Testis (tissue), 2 donors: ENCODE measurements at regions not wholly inside any gene's neighbourhood (a gene's known extent, or its start where the extent isn't known, plus 50 kb on each side); places are given as distances from the start of the nearest gene placed in this dataset.

Experiments used
- POLR2A ChIP-seq: fragments of 450-650 bp; IDR thresholded peaks from one replicate; pipeline ENCODE4 v1.6.1; 2017; ENCODE audit warnings: antibody characterized with exemption, mild to moderate bottlenecking, moderate library complexity
- TF ChIP-seq, protein P1 (sequence below), 3 experiments: fragments of 450-650 bp in 2 of 3; fragments of 200-600 bp in 1 of 3; sonication (generic) in 1 of 3; IDR thresholded peaks; one replicate each; pipeline ENCODE4 v1.5.1; 2016 to 2019; ENCODE audit warnings: antibody characterized with exemption in 3 of 3, mild to moderate bottlenecking in 2 of 3, moderate library complexity in 1 of 3

DNA sequence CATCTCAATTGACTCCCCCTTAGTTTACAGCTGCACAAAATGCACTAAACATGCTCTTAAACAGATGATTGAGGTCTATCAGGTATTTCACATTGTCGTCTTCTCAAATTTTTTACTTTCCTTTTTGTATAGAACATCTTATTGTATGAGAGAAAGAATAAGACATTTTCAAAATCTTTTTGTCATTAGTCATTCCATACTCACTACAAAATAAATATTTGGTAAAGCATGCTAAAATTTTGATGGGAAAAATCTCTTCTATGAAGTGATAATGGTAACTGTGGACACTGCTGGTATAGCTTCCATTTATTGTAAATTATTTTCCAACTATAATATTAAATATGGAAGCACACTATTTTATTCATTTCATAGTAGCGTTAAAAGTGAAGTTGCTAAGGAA lies 185.6 kb upstream of the FSTL5 start:
- no peak for TF ChIP-seq POLR2A
- TF ChIP-seq, protein P1, sequence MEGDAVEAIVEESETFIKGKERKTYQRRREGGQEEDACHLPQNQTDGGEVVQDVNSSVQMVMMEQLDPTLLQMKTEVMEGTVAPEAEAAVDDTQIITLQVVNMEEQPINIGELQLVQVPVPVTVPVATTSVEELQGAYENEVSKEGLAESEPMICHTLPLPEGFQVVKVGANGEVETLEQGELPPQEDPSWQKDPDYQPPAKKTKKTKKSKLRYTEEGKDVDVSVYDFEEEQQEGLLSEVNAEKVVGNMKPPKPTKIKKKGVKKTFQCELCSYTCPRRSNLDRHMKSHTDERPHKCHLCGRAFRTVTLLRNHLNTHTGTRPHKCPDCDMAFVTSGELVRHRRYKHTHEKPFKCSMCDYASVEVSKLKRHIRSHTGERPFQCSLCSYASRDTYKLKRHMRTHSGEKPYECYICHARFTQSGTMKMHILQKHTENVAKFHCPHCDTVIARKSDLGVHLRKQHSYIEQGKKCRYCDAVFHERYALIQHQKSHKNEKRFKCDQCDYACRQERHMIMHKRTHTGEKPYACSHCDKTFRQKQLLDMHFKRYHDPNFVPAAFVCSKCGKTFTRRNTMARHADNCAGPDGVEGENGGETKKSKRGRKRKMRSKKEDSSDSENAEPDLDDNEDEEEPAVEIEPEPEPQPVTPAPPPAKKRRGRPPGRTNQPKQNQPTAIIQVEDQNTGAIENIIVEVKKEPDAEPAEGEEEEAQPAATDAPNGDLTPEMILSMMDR (IDR thresholded peaks at IDR 0.05) = no peak
